ENCODE measurements at regions not wholly inside any gene's neighbourhood (a gene's known extent, or its start where the extent isn't known, plus 50 kb on each side); places are given as distances from the start of the nearest gene placed in this dataset.

GRCh38 chr18:10124557-10124956, 210.7 kb downstream of the VAPA start (continued):
- TF ChIP-seq REST (IDR thresholded peaks at IDR 0.05; ENCODE audit: unreplicated experiment) (no peak), ZNF114 (CRISPR knock-in tag; IDR thresholded peaks at IDR 0.05) (no peak), CREB1 (CRISPR knock-in tag; IDR thresholded peaks at IDR 0.05; ENCODE audit: low read depth) (no peak), POLR2AphosphoS5 (IDR thresholded peaks at IDR 0.05; ENCODE audit: low read depth) (no peak), NANOG (IDR thresholded peaks at IDR 0.05; ENCODE audit: borderline replicate concordance) (no peak), EZH2 (IDR thresholded peaks at IDR 0.05; ENCODE audit: low read depth, unreplicated experiment) (no peak), CTCF (conservative IDR thresholded peaks at IDR 0.05; ENCODE audit: low read depth in 2 of 2) (no peak), ETS1 (IDR thresholded peaks at IDR 0.05) (no peak), ZNF331 (CRISPR knock-in tag; IDR thresholded peaks at IDR 0.05; ENCODE audit: low read depth) (no peak)

- Mint-ChIP-seq H3K9me3 (peaks cover 2% of the 10 kb centered on the region; the same call in 1 of the 3 replicates), H3K4me3 (no peak overlapping the region), H3K27ac (no peak overlapping the region; the same call in 1 of the 2 replicates), H3K36me3 (ENCODE audit: low read depth) (no peaks in the 10 kb centered on the region), H3K4me1 (peaks cover 32% of the 10 kb centered on the region), H3K27me3 (ENCODE audit: insufficient read depth, low read depth, poor library complexity) (peaks cover 2% of the 10 kb centered on the region)
- Histone ChIP-seq H3K27me3 (ENCODE audit: insufficient read depth) (no peaks in the 10 kb centered on the region), H3K4me2 (no peak overlapping the region), H3F3A (replicated peaks; ENCODE audit: low read depth) (no peaks in the 10 kb centered on the region), H3K9me2 (ENCODE audit: insufficient read depth) (no peaks in the 10 kb centered on the region), H3K79me2 (replicated peaks; ENCODE audit: insufficient read depth) (no peaks in the 10 kb centered on the region), H4K20me1 (replicated peaks; ENCODE audit: insufficient read depth) (no peaks in the 10 kb centered on the region), H2AFZ (peak overlapping the region; percentile 56; the same call in 1 of the 2 replicates), H3K36me3 (ENCODE audit: insufficient read depth) (no peaks in the 10 kb centered on the region), H3K4me3 (no peak overlapping the region), H3K27ac (ENCODE audit: low read depth) (no peak overlapping the region), H3K4me1 (ENCODE audit: insufficient read depth) (peaks cover 19% of the 10 kb centered on the region)
- ATAC-seq, result no peak
- DNase-seq (ENCODE audit: low spot score), result no peak
- no peak for TF ChIP-seq ZNF462 (CRISPR knock-in tag; IDR thresholded peaks at IDR 0.05)
- TF ChIP-seq STAT1 (IDR thresholded peaks at IDR 0.05; ENCODE audit: unreplicated experiment), result no peak
- no peak for TF ChIP-seq ZNF331 (CRISPR knock-in tag; IDR thresholded peaks at IDR 0.05; ENCODE audit: low read depth)
- TF ChIP-seq POLR2AphosphoS5 (IDR thresholded peaks at IDR 0.05; ENCODE audit: low read depth), result no peak
- no peak for TF ChIP-seq ETS1 (IDR thresholded peaks at IDR 0.05)
- no peak for TF ChIP-seq EZH2phosphoT487 (IDR thresholded peaks at IDR 0.05; ENCODE audit: unreplicated experiment)
Observed at GRCh38 chr18:10124967-10125366, 211.2 kb downstream of the VAPA start.
